C4-2B (cell line): ENCODE measurements at regions not wholly inside any gene's neighbourhood (a gene's known extent, or its start where the extent isn't known, plus 50 kb on each side); places are given as distances from the start of the nearest gene placed in this dataset.

Experiments used
- CTCF ChIP-seq: fragments of 450-650 bp; conservative IDR thresholded peaks from 2 replicates; pipeline ENCODE4 v1.5.1; 2017; ENCODE audit warnings: mild to moderate bottlenecking
- ZFX ChIP-seq: fragments of 450-650 bp; IDR thresholded peaks from 2 replicates; pipeline ENCODE4 v1.6.1; 2017

GRCh38 chr21:23613014-23613413, 1994.3 kb downstream of the MRPL39 start:
- TF ChIP-seq CTCF (no peak), ZFX (no peak)
